Sciatic nerve (tissue), 2 donors: ENCODE measurements at regions not wholly inside any gene's neighbourhood (a gene's known extent, or its start where the extent isn't known, plus 50 kb on each side); places are given as distances from the start of the nearest gene placed in this dataset.

Source experiments
- ATAC-seq: fragments of 200-7000 bp; cut with Tn5 transposase; one replicate; pipeline ENCODE4 v1.9.1; 2020; ENCODE audit warnings: mild to moderate bottlenecking, moderate library complexity
- DNase-seq: peaks from one replicate; pipeline ENCODE4 v3.0.0-alpha.2; 2020; ENCODE audit warnings: low spot score
- intact Hi-C: fragments of 100-400 bp; cut with DNase I; formaldehyde crosslinking; loops from one replicate; pipeline ENCODE4 v1.14.2; 2022
- donor health status: DM: no; HTN: no; CAD: no.
- donor health status: DM: no; HTN: no; CAD: no.

DNA sequence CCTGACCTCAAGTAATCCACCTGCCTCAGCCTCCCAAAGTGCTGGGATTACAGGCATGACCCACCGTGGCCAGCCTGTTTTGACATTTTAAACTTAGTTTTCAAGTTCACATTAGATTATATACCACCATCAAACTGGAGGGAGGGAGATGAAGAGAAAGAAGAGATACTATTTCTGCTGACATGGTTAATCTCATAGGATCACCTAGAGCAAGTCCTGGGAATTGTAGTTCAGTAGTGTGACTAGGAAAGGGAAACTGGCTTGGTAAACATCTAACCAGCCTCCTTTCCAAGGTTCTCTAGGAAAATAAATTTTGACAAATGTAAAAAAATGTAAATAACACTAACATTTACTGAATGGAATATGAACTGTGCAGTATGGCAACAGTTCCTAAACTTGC is 120.5 kb upstream of the ASCC3 start:
- ATAC-seq (no peak), DNase-seq (no peak)
- intact Hi-C loops, result no loop called here

DNA sequence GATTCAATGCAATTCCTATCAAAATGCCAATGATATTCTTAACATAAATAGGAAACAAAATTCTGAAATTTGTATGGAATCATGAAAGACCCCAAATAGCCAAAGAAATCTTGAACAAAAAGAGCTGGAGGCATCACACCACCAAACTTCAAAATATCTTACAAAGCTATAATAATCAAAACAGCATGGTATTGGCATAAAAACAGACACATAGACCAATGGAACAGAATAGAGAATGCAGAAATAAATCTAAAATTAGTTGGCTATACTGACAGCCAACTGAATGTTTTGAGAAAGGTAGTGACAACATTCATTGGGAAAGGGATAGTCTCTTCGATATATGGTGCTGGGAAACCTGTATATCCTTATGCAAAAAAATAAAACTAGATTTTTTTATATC is 121.9 kb upstream of the ASCC3 start:
- intact Hi-C loops, result no loop called here
- no peak for DNase-seq
- ATAC-seq, result no peak

DNA sequence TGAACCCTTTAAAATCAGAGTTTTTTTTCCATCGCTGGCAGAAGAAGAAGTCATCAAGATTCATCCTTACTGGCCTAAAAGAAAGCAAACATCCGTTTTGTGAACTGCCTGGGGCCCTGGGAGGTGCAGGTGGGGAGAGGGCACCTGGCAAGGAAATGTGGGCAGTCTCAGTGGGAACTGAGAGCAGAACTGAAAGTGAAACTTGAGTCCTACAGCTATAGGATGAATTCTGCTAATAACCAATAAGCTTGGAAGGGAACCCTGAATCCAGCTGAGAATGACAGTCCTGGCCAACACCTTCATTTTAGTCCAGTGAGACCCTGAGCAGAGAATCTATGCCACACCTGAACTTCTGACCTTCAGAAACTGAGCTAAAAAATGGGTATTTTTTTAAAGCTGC is 130.1 kb upstream of the ASCC3 start:
- no peak for DNase-seq
- ATAC-seq, result no peak

GRCh38 chr6:101013612-101014195 is 132.6 kb upstream of the ASCC3 start:
- no peak for DNase-seq
- intact Hi-C loops, result no loop called here
- ATAC-seq, result no peak

More for the DNA sequence above, 130.1 kb upstream of the ASCC3 start:
- intact Hi-C loops, result no loop called here

- ATAC-seq (no peak), DNase-seq (no peak)
- intact Hi-C loops, result no loop called here
Measured at GRCh38 chr6:101015541-101015940, 134.4 kb upstream of the ASCC3 start.

- intact Hi-C loops, result no loop called here
- ATAC-seq, result no peak
- no peak for DNase-seq
Measured at GRCh38 chr6:101016163-101016562, 135.0 kb upstream of the ASCC3 start.

DNA sequence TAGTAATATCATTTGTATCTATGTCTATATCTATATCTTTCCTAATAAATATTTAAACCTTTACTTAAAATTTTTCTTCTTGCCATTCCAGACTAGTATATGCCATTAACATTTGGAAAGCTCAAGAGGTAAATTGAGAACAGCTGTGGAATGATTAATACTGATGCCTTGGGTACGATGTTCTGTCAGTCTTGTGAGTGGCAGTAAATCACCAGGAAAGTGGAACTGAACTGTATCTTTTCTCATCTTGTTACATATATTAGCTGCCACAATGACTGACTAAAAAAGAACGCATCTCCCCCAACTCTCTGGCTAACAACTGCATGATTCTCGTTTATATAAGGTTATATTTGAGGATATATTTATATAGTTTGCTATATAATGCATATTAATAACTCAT is 137.0 kb upstream of the ASCC3 start:
- no peak for ATAC-seq
- intact Hi-C loops, result no loop called here
- DNase-seq, result no peak

- no peak for ATAC-seq
- intact Hi-C loops, result no loop called here
- no peak for DNase-seq
Measured at GRCh38 chr6:101021504-101021903, 140.4 kb upstream of the ASCC3 start.

GRCh38 chr6:101042966-101043365 is 161.8 kb upstream of the ASCC3 start:
- ATAC-seq (no peak), DNase-seq (no peak)
- intact Hi-C loops, result no loop called here

DNA sequence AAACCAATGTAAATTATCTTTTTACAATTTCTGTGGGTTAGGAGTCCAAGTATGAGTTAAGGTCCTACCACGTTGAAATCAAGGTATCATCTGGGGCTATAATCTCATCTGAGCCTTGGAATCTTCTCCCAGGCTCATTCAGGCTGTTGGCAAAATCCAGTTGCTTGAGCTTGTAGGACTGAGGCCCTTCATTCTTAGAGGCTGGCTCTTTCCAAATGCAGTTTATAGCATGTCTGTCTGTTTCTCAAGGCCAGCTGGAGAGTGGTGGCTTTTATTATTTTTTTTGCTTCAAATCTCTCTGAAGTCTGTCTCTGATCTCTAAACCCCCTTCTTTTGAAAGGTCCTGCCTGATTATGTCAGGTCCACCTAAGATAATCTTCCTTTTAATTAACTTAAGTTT is 177.2 kb upstream of the ASCC3 start:
- ATAC-seq, result no peak
- intact Hi-C loops, result no loop called here

DNA sequence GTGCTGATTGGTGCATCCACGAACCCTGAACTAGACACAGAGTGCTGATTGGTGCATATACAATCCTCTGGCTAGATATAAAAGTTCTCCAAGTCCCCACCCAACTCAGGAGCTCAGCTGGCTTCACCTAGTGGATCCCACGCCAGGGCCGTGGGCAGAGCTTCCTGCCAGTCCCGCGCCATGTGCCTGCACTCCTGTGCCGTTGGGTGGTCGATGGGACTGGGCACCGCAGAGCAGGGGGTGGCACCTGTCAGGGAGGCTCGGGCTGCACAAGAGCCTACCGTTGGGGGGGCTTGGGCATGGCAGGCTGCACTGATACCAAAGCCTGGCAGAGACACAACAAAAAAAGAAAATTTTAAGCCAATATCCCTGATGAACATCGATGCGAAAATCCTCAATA is 185.4 kb upstream of the ASCC3 start:
- intact Hi-C loops, result no loop called here
- no peak for DNase-seq
- no peak for ATAC-seq

More for the DNA sequence above, 177.2 kb upstream of the ASCC3 start:
- no peak for DNase-seq

DNA sequence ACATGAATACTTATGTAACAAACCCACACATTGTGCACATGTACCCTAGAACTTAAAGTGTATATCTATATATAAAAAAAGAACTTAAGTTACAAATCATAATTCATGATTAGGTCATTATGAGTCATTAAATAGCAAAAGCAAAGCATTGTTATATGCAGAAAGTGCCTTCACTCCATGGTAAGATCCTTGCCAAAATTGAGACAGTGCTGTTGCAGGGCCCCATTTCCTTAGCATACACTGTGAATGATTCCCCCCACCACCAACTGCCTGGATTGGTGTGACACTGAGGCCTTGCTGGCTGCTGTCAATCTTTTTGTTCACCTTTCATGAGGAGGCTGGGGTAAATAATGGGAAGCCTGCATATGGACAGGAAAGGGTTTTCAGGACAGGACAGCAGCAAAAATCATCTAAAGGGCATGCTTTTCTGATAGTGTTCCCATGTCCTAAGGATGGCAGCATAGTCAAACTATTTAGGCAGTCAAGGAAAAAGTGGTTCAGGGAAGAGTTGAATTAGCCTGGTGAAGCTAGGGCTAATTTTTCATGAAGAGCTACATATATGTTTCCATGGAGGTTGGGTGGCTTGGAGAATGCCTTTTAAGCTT is 188.2 kb upstream of the ASCC3 start:
- intact Hi-C loops, result no loop called here
- ATAC-seq, result no peak
- DNase-seq, result no peak

- intact Hi-C loops, result no loop called here
- DNase-seq, result no peak
- no peak for ATAC-seq
Measured at GRCh38 chr6:101070044-101070608, 189.0 kb upstream of the ASCC3 start.

DNA sequence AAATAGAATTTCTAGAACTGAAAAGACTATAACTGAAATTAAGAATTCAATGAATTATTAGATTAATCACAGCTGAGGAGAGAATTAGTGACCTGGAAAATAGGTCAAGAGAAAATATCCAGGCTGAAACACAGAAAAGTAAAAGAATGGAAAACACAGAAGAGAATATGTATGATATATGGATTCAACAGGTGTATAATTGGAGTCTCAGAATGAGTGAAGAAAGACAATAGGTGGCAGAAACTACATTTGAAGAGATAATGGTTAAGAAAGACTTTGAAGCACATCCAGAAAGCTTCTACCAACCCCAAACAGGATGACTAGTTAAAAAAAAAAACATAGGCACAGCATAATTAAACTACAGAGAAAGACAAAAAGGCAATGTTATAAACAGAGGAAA is 196.2 kb upstream of the ASCC3 start:
- ATAC-seq (no peak), DNase-seq (no peak)
- intact Hi-C loops, result no loop called here

DNA sequence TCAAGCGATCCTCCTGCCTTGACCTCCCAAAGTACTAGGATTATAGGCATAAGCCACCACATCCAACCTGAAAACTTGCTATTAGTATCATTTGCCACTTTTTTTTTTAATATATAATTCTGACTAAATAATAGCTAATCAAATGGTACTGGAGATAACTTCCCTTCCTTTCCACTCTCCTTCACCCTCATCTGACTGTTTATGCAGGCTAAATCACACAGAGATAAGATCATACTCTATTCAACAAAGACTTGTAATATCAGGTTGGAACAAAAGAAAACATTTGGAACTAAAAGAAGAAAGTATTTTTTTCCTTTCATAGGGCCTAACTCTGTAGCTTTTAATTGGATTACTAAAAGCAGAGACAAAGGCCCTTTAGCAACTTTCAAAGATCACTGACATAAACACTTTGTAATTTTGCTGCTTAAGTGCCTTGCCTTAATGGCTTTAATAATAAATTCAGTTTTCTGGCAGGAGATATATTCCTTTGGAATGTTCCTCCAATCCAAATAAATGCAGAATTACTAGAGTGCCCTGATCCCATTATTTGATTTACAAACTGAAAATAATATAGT is 198.7 kb upstream of the ASCC3 start:
- intact Hi-C loops, result no loop called here
- ATAC-seq (no peak), DNase-seq (no peak)

GRCh38 chr6:101080597-101080996 is 199.5 kb upstream of the ASCC3 start:
- intact Hi-C loops, result no loop called here
- ATAC-seq (no peak), DNase-seq (no peak)

GRCh38 chr6:101083533-101084175 is 202.5 kb upstream of the ASCC3 start:
- ATAC-seq (no peak), DNase-seq (no peak)
- intact Hi-C loops, result no loop called here

DNA sequence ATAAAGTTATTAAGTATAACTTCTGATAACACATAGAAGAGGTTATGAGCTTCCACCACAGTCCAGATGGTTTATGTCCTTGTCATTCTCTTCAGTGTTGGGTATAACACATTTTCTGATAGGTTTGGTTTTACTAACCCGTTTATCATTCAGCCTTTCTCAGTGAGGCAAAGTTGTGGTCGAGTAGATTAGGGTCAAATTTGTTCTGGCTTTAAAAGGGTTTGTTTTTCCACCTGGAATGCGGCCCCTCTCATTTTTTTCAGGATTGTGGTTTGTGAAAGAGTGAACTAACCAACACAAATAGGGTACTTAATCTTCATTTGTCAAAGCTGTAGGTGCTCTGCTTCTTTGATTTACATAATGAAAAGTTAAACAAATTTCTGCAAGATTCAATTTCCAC is 204.2 kb upstream of the ASCC3 start:
- intact Hi-C loops, result no loop called here
- no peak for DNase-seq

GRCh38 chr6:101086473-101086872 is 205.3 kb upstream of the ASCC3 start:
- no peak for ATAC-seq
- no peak for DNase-seq
- intact Hi-C loops, result no loop called here

More for the DNA sequence above, 204.2 kb upstream of the ASCC3 start:
- no peak for ATAC-seq

DNA sequence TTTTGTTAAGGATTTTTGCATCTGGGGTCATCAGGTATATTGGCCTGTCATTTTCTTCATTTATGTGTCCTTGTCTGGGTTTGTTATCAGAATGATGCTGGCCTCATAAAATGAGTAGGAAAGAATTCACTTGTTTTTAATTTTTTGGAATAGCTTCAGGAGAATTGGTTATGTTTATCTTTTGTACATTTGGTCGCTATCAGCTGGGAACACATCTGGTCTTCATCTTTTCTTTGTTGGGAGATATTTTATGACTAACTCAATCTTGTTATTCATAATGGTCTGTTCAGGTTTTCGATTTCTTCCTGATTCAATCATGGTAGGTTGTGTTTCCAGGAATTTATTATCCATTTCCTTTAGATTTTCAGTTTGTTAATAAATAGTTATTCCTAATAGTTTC is 207.5 kb upstream of the ASCC3 start:
- ATAC-seq (no peak), DNase-seq (no peak)
- intact Hi-C loops, result no loop called here
